Mucosa of descending colon (tissue), 3 donors: ENCODE measurements at regions not wholly inside any gene's neighbourhood (a gene's known extent, or its start where the extent isn't known, plus 50 kb on each side); places are given as distances from the start of the nearest gene placed in this dataset.
A peak's percentile ranks its signal among the peaks of the same experiment; 100 is the strongest.

ENCODE experiments used
- ATAC-seq: fragments of 200-7000 bp; cut with Tn5 transposase; one replicate; pipeline ENCODE4 v1.9.1; 2020; ENCODE audit warnings: mild to moderate bottlenecking, moderate library complexity
- DNase-seq, 3 donors: peaks; one replicate each; pipeline ENCODE4 v3.0.0-alpha.2; 2020
- H3K36me3 ChIP-seq: fragments of 200-600 bp; one replicate; pipeline ENCODE4 v1.8.0; 2021; ENCODE audit warnings: low read depth, mild to moderate bottlenecking
- H3K4me1 ChIP-seq: fragments of 200-600 bp; one replicate; pipeline ENCODE4 v1.8.0; 2021; ENCODE audit warnings: low read depth, mild to moderate bottlenecking
- H3K4me3 ChIP-seq: fragments of 200-600 bp; one replicate; pipeline ENCODE4 v1.8.0; 2021; ENCODE audit warnings: mild to moderate bottlenecking
- H3K9me3 ChIP-seq: fragments of 200-600 bp; one replicate; pipeline ENCODE4 v1.8.0; 2021; ENCODE audit warnings: mild to moderate bottlenecking
- CTCF ChIP-seq: fragments of 200-600 bp; IDR thresholded peaks from one replicate; pipeline ENCODE4 v1.8.0; 2022; ENCODE audit warnings: antibody characterized with exemption, mild to moderate bottlenecking
- intact Hi-C, 2 donors: fragments of 100-400 bp; cut with DNase I in 1 of 2; cut with micrococcal nuclease in 1 of 2; formaldehyde crosslinking; loops; one replicate each; pipeline versions ENCODE4 v1.11.0 to v1.11.1; 2022; cut with DNase I, micrococcal nuclease
- donor health status: DM: no; HTN: no; CAD: no; lungs with moderate emphysema.
- donor health status: DM: no; HTN: no; CAD: no.
- donor health status: DM: no; HTN: yes; CAD: no.

- ATAC-seq (no peak), DNase-seq (no peak)
- Histone ChIP-seq H3K4me3 (no peak overlapping the region), H3K4me1 (peaks cover 10% of the 10 kb centered on the region), H3K9me3 (no peaks in the 10 kb centered on the region), H3K36me3 (no peaks in the 10 kb centered on the region)
- TF ChIP-seq CTCF: no peak
- intact Hi-C loops: no loop called here
These were observed 151.3 kb upstream of the SOX9 start for GRCh38 chr17:71969500-71969899.

GRCh38 chr17:71970312-71970711 is 150.5 kb upstream of the SOX9 start:
- ATAC-seq: peak; percentile 66
- Histone ChIP-seq H3K36me3 (no peaks in the 10 kb centered on the region), H3K9me3 (no peaks in the 10 kb centered on the region), H3K4me3 (no peak overlapping the region), H3K4me1 (peaks cover 14% of the 10 kb centered on the region)
- no peak for TF ChIP-seq CTCF
- intact Hi-C loops: loop anchor here in 1 of 2 donors (10.0 kb wide), 1 partner anchor 64 kb away; no protein-coding TSS in a partner anchor
- DNase-seq: peak in 1 of 3 donors; percentile 7

- intact Hi-C loops: loop anchor here in 1 of 2 donors (10.0 kb wide), 1 partner anchor 61 kb away; no protein-coding TSS in a partner anchor
- no peak overlapping the region for H3K4me3 ChIP-seq
- DNase-seq (peak in 1 of 3 donors; percentile 38), ATAC-seq (peak; percentile 49)
- H3K36me3 ChIP-seq: no peaks in the 10 kb centered on the region
- no peaks in the 10 kb centered on the region for H3K9me3 ChIP-seq
- H3K4me1 ChIP-seq: peaks cover 23% of the 10 kb centered on the region
- TF ChIP-seq CTCF: no peak
These were observed 146.8 kb upstream of the SOX9 start for GRCh38 chr17:71974051-71974450.

GRCh38 chr17:71975331-71975801 is 145.5 kb upstream of the SOX9 start:
- intact Hi-C loops: loop anchor here in 1 of 2 donors (10.0 kb wide), 1 partner anchor 59 kb away; no protein-coding TSS in a partner anchor
- peaks cover 23% of the 10 kb centered on the region for H3K4me1 ChIP-seq
- peak; percentile 81 to 82 (median 82) for DNase-seq
- no peaks in the 10 kb centered on the region for H3K36me3 ChIP-seq
- ATAC-seq: peak; percentile 81
- no peaks in the 10 kb centered on the region for H3K9me3 ChIP-seq
- no peak for TF ChIP-seq CTCF
- H3K4me3 ChIP-seq: no peak overlapping the region

GRCh38 chr17:71976011-71976649 is 144.7 kb upstream of the SOX9 start:
- DNase-seq (peak; percentile 82 to 85 (median 85)), ATAC-seq (peak; percentile 89)
- intact Hi-C loops: loop anchor here in 1 of 2 donors (10.0 kb wide), 1 partner anchor 59 kb away; no protein-coding TSS in a partner anchor
- Histone ChIP-seq H3K9me3 (no peaks in the 10 kb centered on the region), H3K4me1 (peaks cover 23% of the 10 kb centered on the region), H3K36me3 (no peaks in the 10 kb centered on the region), H3K4me3 (no peak overlapping the region)
- no peak for TF ChIP-seq CTCF
